ENCODE measurements at regions not wholly inside any gene's neighbourhood (a gene's known extent, or its start where the extent isn't known, plus 50 kb on each side); places are given as distances from the start of the nearest gene placed in this dataset.
"Not testable (repeated sequence)": the region's sequence is repeated elsewhere in the genome, so short reads cannot be mapped to it uniquely, and the experiment has no call there.

DNA sequence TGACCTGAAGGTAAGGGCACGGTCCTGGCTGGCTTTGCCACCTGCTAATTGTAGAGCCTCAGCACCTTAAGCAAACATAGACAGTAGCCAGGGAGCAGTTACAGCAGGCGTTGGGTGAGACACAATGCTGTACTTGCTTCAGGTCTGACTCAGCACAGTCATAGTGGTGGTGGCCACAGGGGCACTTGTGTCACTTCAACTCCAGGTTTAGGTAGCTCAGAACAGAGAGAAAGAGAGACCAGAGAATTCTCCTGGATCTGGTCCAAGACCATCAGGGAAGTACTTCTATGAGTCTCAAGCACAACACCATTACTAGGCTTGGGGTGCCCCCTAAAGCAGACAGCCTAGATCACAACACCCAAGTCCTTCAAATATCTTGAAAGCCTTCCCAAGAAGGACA, 204.4 kb downstream of the OTOL1 start:
- no peaks in the 10 kb centered on the region for H3K36me3 ChIP-seq (ENCODE audit: insufficient read depth, low read length)
- H3K4me3 ChIP-seq (ENCODE audit: low read depth in 1 of 2, low read length in 2 of 2) = no peak overlapping the region
- H3K27me3 ChIP-seq (ENCODE audit: control insufficient read depth in 1 of 2, insufficient read depth in 2 of 2, low read length in 2 of 2) = no peaks in the 10 kb centered on the region
- H3K9me3 ChIP-seq (ENCODE audit: low read length) = no peaks in the 10 kb centered on the region
- H3K4me1 ChIP-seq (ENCODE audit: insufficient read depth, low read length) = no peaks in the 10 kb centered on the region
- no peak overlapping the region for H3K9ac ChIP-seq (ENCODE audit: low read length)
- H3K27ac ChIP-seq (ENCODE audit: low read depth, low read length) = no peak overlapping the region

DNA sequence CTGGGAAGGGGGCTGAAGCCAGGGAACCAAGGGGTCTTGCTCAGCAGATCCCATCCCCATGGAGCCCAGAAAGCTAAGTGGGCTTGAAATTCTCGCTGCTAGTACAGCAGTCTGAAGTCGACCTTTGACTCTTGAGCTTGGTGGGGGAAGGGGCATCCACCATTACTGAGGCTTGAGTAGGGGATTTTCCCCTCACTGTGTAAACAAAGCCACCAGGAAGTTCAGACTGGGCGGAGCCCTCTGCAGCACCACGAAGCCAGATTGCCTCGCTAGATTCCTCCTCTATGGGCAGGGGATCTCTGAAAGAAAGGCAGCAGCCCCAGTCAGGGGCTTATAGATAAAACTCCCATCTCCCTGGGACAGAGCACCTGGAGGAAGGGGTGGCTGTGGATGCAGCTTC, 210.6 kb downstream of the OTOL1 start:
- H3K9ac ChIP-seq (ENCODE audit: low read length); H3K36me3 ChIP-seq (ENCODE audit: insufficient read depth, low read length); H3K4me3 ChIP-seq (ENCODE audit: low read depth in 1 of 2, low read length in 2 of 2); H3K4me1 ChIP-seq (ENCODE audit: insufficient read depth, low read length); H3K9me3 ChIP-seq (ENCODE audit: low read length); H3K27me3 ChIP-seq (ENCODE audit: control insufficient read depth in 1 of 2, insufficient read depth in 2 of 2, low read length in 2 of 2); H3K27ac ChIP-seq (ENCODE audit: low read depth, low read length): not testable (repeated sequence)

DNA sequence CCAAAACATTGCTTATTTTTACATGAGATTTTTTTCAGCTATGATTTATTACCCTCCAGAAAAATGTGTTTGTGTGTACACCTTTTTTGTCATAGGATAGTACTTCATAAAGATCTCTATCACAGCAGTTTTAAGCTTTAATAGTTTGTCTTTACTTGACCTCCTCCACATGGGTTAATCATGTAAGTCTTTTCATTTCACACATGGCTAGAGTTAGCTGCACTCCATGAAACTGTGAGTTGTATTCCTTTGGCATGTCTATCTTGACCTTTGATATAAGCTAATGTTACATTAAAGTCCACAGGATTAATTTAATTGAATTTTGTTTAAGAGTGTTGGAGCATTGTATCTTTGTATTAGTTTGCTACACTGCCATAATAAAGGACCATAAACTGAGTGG, 217.1 kb downstream of the OTOL1 start:
- Histone ChIP-seq H3K36me3 (ENCODE audit: insufficient read depth, low read length) (no peaks in the 10 kb centered on the region), H3K9ac (ENCODE audit: low read length) (no peak overlapping the region), H3K27me3 (ENCODE audit: control insufficient read depth in 1 of 2, insufficient read depth in 2 of 2, low read length in 2 of 2) (no peaks in the 10 kb centered on the region), H3K4me3 (ENCODE audit: low read depth in 1 of 2, low read length in 2 of 2) (no peak overlapping the region), H3K4me1 (ENCODE audit: insufficient read depth, low read length) (no peaks in the 10 kb centered on the region), H3K9me3 (ENCODE audit: low read length) (no peaks in the 10 kb centered on the region), H3K27ac (ENCODE audit: low read depth, low read length) (no peak overlapping the region)

DNA sequence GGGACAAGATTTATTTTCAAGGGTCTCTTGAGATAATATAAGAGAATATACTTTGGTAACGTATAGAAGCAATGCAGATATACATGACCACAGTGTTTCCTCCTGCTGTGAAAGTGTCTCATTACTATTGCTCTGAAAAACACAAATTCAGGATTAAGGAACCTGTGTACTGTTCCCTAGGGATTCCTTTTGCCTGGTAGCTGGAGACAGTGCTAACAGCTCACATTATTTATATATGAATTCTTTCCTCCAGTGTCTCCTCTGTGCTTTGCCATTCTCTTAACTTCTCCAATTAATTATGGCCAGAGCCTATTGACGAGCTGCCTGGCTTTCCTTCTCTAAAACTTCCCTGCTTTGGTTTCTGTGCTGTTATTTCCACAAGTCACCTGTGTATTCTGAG, 235.4 kb downstream of the OTOL1 start:
- no peak overlapping the region for H3K9ac ChIP-seq (ENCODE audit: low read length)
- no peak overlapping the region for H3K27ac ChIP-seq (ENCODE audit: low read depth, low read length)
- no peak overlapping the region for H3K4me3 ChIP-seq (ENCODE audit: low read depth in 1 of 2, low read length in 2 of 2)
- H3K27me3 ChIP-seq (ENCODE audit: control insufficient read depth in 1 of 2, insufficient read depth in 2 of 2, low read length in 2 of 2) = no peaks in the 10 kb centered on the region
- no peaks in the 10 kb centered on the region for H3K4me1 ChIP-seq (ENCODE audit: insufficient read depth, low read length)
- H3K9me3 ChIP-seq (ENCODE audit: low read length) = no peaks in the 10 kb centered on the region
- no peaks in the 10 kb centered on the region for H3K36me3 ChIP-seq (ENCODE audit: insufficient read depth, low read length)

DNA sequence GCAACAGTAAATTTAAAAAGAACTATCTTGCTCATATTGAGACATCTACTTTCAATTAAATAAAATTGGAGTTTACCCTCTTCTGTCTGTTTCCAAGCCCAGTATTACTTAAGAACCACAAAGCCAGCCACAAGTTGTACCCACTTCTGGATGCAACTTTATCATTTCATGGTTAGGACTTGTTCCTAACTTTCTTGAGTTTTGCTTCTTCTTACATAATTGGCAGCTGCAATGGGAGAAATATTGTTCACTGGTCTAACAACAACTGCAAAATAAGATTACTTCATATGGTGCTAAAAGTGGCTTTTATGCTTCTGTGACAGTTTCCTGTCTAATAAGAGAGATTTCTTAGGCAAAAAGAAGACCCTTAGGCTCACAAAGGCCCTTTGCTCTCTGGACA, 240.6 kb downstream of the OTOL1 start:
- H3K36me3 ChIP-seq (ENCODE audit: insufficient read depth, low read length) = no peaks in the 10 kb centered on the region
- no peak overlapping the region for H3K9ac ChIP-seq (ENCODE audit: low read length)
- H3K4me1 ChIP-seq (ENCODE audit: insufficient read depth, low read length) = no peaks in the 10 kb centered on the region
- no peaks in the 10 kb centered on the region for H3K9me3 ChIP-seq (ENCODE audit: low read length)
- no peak overlapping the region for H3K4me3 ChIP-seq (ENCODE audit: low read depth in 1 of 2, low read length in 2 of 2)
- no peak overlapping the region for H3K27ac ChIP-seq (ENCODE audit: low read depth, low read length)
- H3K27me3 ChIP-seq (ENCODE audit: control insufficient read depth in 1 of 2, insufficient read depth in 2 of 2, low read length in 2 of 2) = no peaks in the 10 kb centered on the region

DNA sequence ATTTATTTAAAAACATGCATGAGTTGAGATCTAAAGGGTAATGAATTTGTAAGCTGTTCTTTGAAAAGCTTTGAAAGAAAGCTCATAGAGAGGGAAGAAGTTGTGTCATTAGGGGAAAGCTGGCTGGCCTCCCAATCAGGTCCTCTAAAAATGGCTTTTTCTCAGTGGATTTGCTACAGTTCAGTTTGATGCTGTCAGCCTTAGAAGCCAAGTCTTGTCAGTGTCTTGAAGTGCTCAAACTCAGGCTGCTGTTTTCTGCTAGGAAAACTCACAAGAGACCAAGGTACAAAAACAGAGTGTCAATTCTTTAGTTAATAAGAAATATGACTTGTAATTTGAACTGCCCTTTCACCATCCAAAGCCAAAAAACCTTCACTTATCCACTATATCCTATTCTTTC, 243.8 kb downstream of the OTOL1 start:
- Histone ChIP-seq H3K36me3 (ENCODE audit: insufficient read depth, low read length) (no peaks in the 10 kb centered on the region), H3K4me3 (ENCODE audit: low read depth in 1 of 2, low read length in 2 of 2) (no peak overlapping the region), H3K9me3 (ENCODE audit: low read length) (no peaks in the 10 kb centered on the region), H3K9ac (ENCODE audit: low read length) (no peak overlapping the region), H3K4me1 (ENCODE audit: insufficient read depth, low read length) (no peaks in the 10 kb centered on the region), H3K27me3 (ENCODE audit: control insufficient read depth in 1 of 2, insufficient read depth in 2 of 2, low read length in 2 of 2) (no peaks in the 10 kb centered on the region), H3K27ac (ENCODE audit: low read depth, low read length) (no peak overlapping the region)

DNA sequence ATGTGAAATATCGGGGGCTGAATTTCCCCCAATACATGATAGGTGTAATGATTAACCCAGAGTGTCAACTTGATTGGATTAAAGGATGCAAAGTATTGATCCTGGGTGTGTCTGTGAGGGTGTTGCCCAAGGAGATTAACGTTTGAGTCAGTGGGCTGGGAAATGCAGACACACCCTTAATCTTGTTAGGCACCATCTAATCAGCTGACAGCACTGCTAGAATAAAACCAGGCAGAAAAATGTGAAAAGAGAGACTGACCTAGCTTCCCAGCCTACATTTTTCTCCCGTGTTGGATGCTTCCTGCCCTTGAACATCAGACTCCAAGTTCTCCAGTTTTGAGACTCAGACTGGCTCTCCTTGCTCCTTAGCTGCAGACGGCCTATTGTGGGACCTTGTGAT, 247.8 kb downstream of the OTOL1 start:
- H3K4me1 ChIP-seq (ENCODE audit: insufficient read depth, low read length) = no peaks in the 10 kb centered on the region
- H3K27ac ChIP-seq (ENCODE audit: low read depth, low read length) = no peak overlapping the region
- no peak overlapping the region for H3K9ac ChIP-seq (ENCODE audit: low read length)
- no peaks in the 10 kb centered on the region for H3K36me3 ChIP-seq (ENCODE audit: insufficient read depth, low read length)
- no peaks in the 10 kb centered on the region for H3K9me3 ChIP-seq (ENCODE audit: low read length)
- H3K4me3 ChIP-seq (ENCODE audit: low read depth in 1 of 2, low read length in 2 of 2) = no peak overlapping the region
- H3K27me3 ChIP-seq (ENCODE audit: control insufficient read depth in 1 of 2, insufficient read depth in 2 of 2, low read length in 2 of 2) = no peaks in the 10 kb centered on the region

DNA sequence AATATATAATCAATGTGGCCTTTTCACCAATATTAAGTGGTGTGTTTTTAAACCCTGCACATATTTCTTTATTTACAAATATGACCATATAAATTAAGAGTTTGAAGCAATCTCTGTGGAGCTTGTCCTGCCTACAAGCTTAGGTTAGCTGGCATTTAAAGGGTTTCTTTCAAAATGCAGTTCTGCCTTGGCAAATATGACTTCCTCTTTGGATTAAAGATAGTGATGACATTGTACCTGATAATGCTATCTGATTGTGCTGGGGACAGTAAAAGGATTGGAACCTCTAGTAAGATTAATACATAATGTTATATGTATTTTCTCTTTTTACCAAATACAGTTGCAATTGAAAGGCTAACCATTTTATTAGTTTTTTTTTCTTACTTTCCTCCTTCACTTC, 249.1 kb downstream of the OTOL1 start:
- Histone ChIP-seq H3K9me3 (ENCODE audit: low read length) (no peaks in the 10 kb centered on the region), H3K9ac (ENCODE audit: low read length) (no peak overlapping the region), H3K27me3 (ENCODE audit: control insufficient read depth in 1 of 2, insufficient read depth in 2 of 2, low read length in 2 of 2) (no peaks in the 10 kb centered on the region), H3K27ac (ENCODE audit: low read depth, low read length) (no peak overlapping the region), H3K4me3 (ENCODE audit: low read depth in 1 of 2, low read length in 2 of 2) (no peak overlapping the region), H3K36me3 (ENCODE audit: insufficient read depth, low read length) (no peaks in the 10 kb centered on the region), H3K4me1 (ENCODE audit: insufficient read depth, low read length) (no peaks in the 10 kb centered on the region)

DNA sequence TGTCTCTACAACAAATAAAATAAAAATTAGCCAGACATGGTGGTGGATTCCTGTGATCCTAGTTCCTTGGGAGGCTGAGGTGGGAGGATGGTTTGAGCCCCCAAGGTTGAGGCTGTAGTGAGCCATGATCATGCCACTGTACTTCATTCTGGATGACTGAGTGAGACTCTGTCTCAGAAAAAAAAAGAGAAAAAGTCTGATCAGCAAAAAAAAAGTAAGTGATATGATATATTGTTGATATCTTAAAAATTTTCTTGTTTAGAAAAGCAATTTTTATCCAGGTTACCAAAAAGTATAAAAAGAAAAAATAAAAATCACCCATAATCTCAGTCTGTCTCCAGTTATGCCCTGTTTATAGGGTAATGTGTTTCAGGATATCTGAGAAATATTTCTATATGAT, 251.4 kb downstream of the OTOL1 start:
- Histone ChIP-seq H3K27me3 (ENCODE audit: control insufficient read depth in 1 of 2, insufficient read depth in 2 of 2, low read length in 2 of 2) (no peaks in the 10 kb centered on the region), H3K9ac (ENCODE audit: low read length) (no peak overlapping the region), H3K36me3 (ENCODE audit: insufficient read depth, low read length) (no peaks in the 10 kb centered on the region), H3K9me3 (ENCODE audit: low read length) (no peaks in the 10 kb centered on the region), H3K27ac (ENCODE audit: low read depth, low read length) (no peak overlapping the region), H3K4me3 (ENCODE audit: low read depth in 1 of 2, low read length in 2 of 2) (no peak overlapping the region), H3K4me1 (ENCODE audit: insufficient read depth, low read length) (no peaks in the 10 kb centered on the region)

DNA sequence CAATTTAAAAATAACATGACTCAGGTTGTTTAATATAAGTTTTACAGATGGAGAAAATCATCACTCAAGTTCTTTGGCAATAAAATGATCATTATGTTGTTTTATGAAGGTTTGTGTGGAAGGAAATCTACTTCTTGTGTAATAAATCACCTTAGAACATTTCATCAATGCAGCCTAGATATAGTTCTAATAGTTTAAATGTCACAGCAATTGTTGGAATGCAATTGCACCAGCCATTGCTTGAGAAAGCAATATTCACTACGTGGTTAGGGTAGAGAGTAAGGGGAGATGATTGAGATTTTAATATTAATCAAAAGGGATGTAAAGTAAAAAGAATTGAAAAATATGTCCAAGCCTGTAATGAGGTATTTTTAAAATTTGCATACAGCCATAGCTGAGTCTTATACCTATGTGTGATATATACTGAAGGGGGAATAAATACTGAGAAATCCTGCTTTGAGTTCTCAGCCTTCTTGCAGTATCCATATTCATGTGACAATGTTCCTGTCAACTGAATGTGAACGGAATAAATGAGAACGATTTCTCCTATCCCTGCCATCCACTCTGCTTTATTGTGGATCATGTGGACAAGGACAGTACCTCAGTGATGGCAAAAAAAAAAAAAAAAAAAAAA, 257.9 kb downstream of the OTOL1 start:
- H3K4me1 ChIP-seq (ENCODE audit: insufficient read depth, low read length) = no peaks in the 10 kb centered on the region
- H3K27ac ChIP-seq (ENCODE audit: low read depth, low read length) = no peak overlapping the region

DNA sequence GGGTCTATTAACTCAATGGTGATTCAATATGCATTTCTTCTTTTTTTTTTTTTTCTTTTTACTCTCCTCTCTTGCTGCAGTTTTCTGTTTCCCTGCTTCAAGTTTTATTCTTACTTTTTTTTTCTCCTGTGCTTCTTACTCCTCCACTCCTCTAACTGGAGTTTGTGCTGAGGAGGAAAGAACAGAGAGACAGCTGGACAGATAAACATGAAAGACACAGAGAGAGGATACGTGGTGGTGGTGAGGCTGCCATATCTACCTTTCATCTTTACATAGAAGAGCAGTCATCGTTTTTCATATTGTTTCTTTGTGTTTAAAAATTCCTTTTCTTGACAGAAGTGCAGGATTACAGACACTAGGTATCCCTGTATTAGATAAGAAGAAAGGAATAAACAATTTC, 262.8 kb downstream of the OTOL1 start:
- H3K9me3 ChIP-seq (ENCODE audit: low read length) = no peaks in the 10 kb centered on the region
- no peak overlapping the region for H3K27ac ChIP-seq (ENCODE audit: low read depth, low read length)
- no peak overlapping the region for H3K9ac ChIP-seq (ENCODE audit: low read length)
- no peaks in the 10 kb centered on the region for H3K27me3 ChIP-seq (ENCODE audit: control insufficient read depth in 1 of 2, insufficient read depth in 2 of 2, low read length in 2 of 2)
- no peak overlapping the region for H3K4me3 ChIP-seq (ENCODE audit: low read depth in 1 of 2, low read length in 2 of 2)
- no peaks in the 10 kb centered on the region for H3K4me1 ChIP-seq (ENCODE audit: insufficient read depth, low read length)
- H3K36me3 ChIP-seq (ENCODE audit: insufficient read depth, low read length) = no peaks in the 10 kb centered on the region

More for the DNA sequence above, 257.9 kb downstream of the OTOL1 start:
- Histone ChIP-seq H3K4me3 (ENCODE audit: low read depth in 1 of 2, low read length in 2 of 2) (no peak overlapping the region), H3K9me3 (ENCODE audit: low read length) (no peaks in the 10 kb centered on the region), H3K27me3 (ENCODE audit: control insufficient read depth in 1 of 2, insufficient read depth in 2 of 2, low read length in 2 of 2) (no peaks in the 10 kb centered on the region), H3K9ac (ENCODE audit: low read length) (no peak overlapping the region), H3K36me3 (ENCODE audit: insufficient read depth, low read length) (no peaks in the 10 kb centered on the region)

DNA sequence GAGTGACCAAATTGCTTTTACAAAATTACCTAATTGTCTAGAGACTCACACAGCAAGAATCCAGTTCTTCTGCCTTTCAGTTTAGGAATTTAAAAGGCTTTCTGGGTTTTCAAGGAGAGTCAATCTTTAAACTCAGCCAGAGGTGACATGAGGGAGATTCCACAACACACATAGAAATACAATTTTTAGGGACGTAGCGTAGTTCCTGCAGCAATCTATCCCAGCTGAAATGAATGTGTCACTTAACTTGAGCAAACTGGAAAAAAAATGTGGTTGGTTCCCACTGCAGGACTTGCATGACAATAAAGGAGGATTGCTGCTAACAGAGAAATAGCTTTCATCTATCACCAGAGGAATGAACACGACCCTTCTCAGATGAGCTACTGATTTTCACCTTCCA, 269.7 kb downstream of the OTOL1 start:
- Histone ChIP-seq H3K9ac (ENCODE audit: low read length) (no peak overlapping the region), H3K4me1 (ENCODE audit: insufficient read depth, low read length) (no peaks in the 10 kb centered on the region), H3K27ac (ENCODE audit: low read depth, low read length) (no peak overlapping the region), H3K36me3 (ENCODE audit: insufficient read depth, low read length) (no peaks in the 10 kb centered on the region), H3K9me3 (ENCODE audit: low read length) (no peaks in the 10 kb centered on the region), H3K4me3 (ENCODE audit: low read depth in 1 of 2, low read length in 2 of 2) (no peak overlapping the region), H3K27me3 (ENCODE audit: control insufficient read depth in 1 of 2, insufficient read depth in 2 of 2, low read length in 2 of 2) (no peaks in the 10 kb centered on the region)

Data from muscle layer of colon (tissue), 2 donors.